Endothelial cell of hepatic sinusoid (primary cell): ENCODE measurements at regions not wholly inside any gene's neighbourhood (a gene's known extent, or its start where the extent isn't known, plus 50 kb on each side); places are given as distances from the start of the nearest gene placed in this dataset.
"Not testable (repeated sequence)": the region's sequence is repeated elsewhere in the genome, so short reads cannot be mapped to it uniquely, and the experiment has no call there.

ENCODE experiments used
- in situ Hi-C: cut with HindIII; loops from 2 replicates; pipeline ENCODE4 v1.10.0; 2017; ENCODE audit warnings: low sequenced_read_pairs

DNA sequence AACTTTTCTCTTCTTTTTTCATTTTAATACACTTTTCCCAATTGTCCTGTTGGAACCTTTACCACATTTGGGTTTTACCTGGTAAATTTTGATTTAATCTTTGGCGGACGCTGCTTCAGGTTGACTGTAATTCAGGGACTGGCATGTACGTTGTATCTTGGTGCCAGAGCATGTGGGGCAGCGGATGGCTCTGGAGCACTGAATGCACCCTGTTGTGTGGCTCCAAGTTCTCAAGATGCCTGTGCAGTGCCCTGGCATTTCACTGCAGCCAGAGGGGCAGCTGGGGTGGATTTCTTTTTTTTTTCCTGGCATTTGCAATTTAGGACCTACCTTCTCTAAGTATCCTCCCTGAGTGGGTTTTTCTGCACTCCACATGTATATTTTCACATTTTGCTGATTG, 242.2 kb downstream of the BLID start:
- in situ Hi-C loops, result no loop called here

DNA sequence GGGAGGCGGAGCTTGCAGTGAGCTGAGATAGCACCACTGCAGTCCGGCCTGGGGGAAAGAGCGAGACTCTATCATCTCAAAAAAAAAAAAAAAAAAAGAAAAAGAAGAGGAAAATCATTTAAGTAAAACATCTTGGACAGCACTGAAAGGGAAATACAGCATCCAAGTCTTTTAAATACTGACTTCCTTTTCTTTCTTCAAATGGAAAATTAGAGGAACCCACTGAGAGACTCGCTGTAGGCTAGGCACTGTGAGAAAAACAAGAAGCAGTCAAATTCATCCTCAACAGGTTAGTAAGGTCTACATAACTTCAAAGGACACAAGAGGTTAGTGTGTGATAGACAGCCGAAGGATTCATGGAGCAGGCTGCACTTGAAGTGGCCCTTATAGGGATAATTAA, 243.7 kb downstream of the BLID start:
- in situ Hi-C loops, result no loop called here

DNA sequence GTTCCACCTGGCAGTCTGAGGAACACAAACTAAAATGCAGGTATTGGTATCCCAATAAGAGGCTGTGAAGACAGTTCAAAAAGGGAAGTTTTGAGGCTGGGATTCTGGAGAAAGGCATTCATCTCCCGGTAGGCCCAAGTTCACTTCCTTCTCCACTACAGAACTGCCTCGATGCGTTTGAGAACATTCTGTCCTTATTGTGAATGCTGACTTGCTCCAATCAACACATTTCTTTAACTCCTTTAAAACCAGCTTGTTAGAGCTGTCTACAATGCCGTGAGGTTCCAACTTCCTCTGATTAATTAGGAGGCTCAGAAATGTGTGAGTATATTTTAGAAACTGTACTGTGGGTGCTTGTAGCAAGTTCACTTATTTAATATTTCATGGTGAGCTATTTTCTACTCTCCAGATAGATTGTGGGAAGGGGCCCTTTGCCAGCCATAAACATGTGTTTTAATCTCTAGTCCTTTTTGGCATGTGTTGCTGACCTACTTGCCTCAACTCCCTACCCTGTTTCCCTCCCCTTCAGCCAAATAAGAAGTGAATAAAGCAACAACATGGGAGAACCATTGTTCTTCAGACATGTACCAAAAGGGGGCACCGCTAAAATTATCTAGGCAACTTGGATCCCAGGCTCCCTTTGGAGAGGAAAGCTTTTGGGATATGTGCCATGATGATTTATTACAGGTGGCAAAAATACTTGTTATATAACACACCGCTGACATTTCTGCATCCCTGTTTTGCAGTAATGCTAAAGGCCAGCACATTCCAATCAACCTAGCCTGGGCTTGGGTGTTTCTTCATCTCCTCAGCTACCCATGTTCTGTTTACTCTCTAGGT, 245.6 kb downstream of the BLID start:
- in situ Hi-C loops, result no loop called here

DNA sequence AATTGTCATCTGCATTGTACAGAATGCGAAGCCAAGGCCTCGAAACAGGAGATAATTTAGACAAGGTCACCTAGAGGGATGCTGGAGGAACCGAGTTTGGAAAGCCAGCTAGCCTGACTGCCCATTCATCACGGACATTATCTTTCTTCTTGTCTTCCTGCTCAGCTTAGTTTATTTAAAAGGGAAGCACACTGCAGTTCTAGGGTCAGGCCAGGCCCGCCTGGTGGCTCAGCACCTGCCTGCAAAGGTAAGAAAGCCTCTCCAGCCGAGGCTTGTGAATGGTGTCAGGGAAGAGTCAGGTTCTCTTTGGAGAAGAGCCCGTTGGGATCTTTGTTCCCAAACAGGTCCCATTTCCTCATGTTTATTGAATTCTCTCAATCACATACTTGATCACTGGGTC, 246.5 kb downstream of the BLID start:
- in situ Hi-C loops, result no loop called here

DNA sequence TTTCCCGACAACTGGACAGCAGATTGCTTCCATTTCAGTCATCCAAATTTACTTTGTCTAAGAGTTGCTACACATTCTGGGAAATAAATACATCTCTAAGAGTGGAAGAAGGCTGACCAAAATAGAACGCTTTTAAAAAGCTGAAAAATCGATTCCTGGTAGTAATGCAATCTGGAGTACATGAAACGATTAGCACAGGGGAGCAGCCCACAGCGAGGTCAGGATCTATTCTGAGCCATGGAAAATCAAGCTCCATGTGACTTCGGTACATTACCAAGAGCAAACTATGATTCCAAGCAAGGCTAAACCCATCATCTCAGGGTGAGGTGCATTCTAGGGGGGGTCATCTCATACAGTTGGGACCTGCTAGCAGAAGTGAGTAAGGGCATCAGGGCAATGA, 249.3 kb downstream of the BLID start:
- in situ Hi-C loops, result no loop called here

DNA sequence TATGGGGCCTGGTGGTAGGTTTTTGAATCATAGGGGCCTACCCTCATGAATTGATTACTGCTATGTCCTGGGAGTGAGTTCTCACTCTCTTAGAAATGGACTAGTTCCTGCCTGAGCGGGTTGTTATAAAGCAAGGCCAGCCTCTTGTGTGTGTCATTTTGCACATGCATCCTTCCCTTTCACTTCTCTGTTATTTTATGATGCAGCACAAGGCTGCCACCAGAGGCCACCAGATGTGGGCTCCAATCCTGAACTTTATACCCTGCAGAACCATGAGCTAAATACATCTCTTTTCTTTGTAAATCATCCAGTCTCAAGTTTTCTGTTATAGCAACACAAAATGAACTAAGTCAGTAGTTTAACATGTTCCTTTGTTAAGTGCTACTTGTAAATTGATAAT, 251.4 kb downstream of the BLID start:
- in situ Hi-C loops, result no loop called here

DNA sequence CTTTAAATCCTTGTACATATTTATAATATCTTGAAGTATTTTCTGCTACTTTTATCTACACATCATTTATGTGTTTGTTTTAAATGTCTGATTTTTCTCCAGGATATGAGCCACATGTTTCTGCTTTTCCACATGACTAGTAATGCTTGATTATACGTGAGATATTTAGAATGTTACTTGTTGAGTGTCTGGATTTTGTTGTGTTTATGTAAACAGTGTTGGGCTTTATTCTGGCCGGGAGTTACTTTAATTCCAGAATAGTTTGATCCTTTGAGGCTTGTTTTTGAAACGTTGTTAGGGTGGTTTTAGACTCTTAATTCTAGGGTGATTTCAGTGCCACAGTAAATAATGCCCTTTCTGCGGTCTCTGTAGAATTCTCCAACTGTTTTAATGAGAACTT, 252.9 kb downstream of the BLID start:
- in situ Hi-C loops, result no loop called here

DNA sequence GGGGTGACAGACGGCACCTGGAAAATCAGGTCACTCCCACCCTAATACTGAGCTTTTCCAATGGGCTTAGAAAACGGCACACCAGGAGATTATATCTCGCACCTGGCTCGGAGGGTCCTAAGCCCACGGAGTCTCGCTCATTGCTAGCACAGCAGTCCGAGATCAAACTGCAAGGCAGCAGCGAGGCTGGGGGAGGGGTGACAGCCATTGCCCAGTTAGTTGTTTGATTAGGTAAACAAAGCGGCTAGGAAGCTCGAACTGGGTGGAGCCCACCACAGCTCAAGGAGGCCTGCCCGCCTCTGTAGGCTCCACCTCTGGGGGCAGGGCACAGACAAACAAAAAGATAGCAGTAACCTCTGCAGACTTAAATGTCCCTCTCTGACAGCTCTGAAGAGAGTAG, 260.9 kb downstream of the BLID start:
- in situ Hi-C loops, result not testable (repeated sequence)

DNA sequence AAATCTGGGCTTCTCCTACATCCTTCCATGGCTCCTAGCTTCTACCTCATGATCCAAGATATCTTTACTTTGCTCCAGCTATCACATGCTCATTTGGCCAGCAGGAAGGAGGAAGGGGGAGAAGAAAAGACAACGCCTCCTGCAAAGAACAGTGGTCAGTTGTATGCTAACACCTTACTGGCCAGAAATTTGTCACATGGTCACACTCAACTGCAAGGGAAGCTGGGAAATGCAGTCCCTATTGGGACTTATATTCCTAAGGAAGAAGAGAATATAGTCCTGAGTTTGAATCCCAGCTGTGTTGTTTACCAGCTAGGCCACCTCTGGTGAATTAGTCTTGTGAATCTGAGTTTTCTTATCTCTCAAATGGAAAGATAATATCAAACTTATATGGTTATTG, 272.0 kb downstream of the BLID start:
- in situ Hi-C loops, result no loop called here

DNA sequence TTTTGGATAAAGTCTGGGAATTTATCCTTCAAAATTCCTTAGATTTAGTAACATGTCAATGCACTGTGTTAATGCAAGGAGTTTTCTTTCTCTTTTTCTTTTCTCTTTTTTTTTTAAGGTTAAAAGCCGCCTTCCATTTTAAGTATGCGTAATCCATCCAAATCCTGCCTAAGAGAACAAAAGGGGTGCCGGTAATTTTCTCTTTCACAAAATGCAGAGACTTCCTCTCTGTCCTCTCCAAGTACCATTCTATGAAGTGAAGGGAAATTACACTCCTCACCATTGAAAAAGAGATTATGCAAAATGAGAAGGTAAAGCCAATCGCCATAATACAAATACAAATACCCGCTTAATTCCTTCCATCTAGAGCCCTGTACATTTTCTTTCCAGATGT, 273.8 kb downstream of the BLID start:
- in situ Hi-C loops, result no loop called here

DNA sequence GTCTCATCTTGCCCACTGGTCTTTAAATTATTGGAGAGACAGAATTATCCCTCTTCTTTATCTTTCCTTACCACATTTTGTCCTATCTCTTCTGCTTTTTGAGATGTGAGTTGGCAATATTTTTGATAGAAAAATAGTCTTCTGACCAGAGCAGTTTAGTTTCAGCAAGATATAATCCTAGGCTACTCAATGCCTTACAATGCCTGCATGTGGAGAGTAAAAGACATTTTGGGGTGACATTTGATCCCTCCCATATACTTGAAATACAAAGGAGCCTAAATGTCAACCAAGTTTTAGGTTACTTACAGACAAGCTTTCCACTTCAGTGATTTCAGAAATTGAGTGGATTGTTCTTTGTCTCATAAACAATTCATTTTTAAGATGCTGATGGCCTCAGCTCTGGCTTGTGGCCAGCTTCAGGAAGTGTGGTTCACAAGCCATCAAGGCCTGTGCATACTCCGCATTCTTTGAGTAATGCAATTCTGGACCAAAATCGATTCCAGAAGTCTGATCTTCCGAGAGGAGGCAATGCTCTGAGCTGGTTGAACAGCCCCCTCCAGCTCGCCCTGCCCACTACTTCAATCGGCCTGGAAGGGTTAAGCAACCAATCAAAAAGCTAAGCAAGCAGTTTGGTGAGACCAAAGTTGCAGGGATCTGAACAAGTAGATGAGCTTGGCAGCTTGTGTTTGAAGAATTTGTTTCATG, 274.4 kb downstream of the BLID start:
- in situ Hi-C loops, result no loop called here

DNA sequence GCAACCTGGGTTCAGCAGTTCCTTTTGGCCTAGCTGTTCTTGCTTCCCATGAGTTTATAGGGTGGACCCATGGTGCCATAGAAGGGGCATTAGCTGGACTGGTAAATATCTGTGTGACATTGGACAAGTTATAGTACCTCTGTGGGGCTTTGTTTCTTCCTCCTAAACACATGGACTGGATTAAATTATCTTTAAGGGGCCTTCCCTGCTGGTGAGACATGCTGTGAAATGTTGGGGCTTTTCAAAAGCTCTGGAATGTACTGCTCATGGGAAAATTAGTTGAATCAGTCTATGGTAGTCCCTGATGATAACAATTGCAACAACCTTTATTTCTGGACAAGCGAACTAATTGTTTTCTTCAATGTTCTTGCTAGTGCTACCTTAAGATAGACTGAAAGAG, 276.2 kb downstream of the BLID start:
- in situ Hi-C loops, result no loop called here

DNA sequence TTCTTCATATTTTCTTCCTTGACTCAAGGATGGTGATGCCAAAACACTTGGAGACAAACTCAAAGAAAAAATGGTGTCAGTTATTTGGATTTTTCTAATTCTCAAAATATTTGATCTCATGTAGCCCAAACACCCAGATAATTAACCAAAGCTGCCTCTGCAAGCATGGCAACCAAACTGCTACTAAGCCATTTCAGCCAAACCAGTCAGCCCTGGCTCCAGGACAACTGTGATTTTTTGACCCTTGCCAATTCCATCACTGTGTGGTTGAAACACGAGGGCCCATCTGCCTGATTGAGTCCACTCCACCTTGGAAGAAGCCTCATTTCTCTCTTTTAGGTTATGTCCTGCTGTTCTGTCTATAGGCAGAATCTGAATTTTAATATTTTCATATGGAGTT, 277.4 kb downstream of the BLID start:
- in situ Hi-C loops, result no loop called here

DNA sequence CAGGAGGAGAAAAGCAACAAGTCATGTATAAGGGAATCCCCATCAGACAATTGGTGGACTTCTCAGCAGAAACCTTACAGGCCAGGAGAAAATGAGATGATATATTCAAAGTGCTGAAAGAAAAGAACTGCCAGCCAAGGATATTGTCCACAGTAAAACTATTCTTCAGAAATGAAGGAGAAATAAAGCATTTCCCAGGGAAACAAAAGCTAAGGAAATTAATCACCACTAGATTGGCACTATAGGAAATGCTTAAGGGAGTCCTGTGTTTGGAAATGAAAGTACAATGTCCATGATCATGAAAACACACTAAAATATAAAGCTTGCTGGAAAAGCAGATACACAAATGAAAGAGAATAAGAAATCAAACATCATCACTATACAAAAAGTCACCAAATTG, 282.0 kb downstream of the BLID start:
- in situ Hi-C loops, result no loop called here

DNA sequence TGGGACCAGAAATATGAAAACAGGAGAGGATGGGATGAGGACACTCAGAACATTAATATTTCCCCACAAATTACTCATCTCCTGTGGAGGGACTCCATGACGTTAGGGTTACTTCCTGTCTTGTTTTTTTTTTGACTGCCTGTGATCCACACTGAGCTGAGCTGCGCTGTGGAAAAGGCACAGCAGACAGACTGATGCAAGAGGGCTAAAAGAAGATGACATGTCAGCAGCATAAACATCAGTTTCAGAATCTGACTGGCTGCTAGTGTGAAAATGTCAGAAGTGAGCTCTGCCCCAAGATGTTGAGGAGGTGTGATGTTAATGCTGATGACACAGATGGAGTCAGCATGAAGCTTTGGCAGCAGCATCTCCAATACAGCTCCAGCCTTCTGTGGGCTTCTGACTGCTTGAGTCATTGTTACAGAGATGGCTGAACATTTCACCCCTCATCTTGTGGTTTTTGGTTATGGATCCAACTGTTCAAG, 286.8 kb downstream of the BLID start:
- in situ Hi-C loops, result no loop called here

DNA sequence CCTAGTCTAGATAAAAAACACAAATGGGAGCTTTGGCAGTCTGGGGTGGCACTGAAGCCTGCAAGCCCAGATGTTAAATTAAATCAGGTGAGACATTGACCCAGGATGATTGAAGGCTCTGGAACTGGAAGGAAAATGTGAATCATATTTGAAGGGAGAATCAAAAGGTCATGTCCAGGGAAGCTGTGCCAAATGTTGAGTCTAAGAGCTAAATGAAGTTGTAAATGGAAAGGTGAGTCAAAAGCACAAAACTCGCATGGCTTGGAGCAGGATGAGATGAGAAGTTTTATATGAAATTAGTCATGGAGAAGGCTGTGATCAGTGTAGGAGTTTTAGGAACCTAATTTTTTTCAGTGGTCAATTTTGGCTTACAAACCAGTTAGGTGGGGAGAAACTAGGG, 301.1 kb downstream of the BLID start:
- in situ Hi-C loops, result no loop called here

DNA sequence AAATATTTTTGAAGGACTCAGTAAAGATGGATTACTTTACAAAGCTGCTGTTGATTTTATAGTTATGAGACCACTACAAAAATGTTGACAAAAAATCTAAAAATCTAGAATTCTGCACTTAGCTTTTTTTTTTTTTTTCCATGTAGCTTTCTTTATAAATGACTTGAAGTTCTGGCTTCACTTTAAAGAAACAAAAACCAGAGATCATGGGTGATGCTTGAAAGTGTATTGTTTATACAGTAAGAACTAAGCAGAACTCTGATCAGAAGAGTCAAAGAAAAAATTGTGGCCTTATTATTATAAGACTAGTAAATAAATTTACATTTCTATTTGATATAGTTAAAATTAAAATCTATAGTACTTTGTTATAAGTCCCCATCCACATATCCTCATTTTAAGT, 301.7 kb downstream of the BLID start:
- in situ Hi-C loops, result no loop called here

DNA sequence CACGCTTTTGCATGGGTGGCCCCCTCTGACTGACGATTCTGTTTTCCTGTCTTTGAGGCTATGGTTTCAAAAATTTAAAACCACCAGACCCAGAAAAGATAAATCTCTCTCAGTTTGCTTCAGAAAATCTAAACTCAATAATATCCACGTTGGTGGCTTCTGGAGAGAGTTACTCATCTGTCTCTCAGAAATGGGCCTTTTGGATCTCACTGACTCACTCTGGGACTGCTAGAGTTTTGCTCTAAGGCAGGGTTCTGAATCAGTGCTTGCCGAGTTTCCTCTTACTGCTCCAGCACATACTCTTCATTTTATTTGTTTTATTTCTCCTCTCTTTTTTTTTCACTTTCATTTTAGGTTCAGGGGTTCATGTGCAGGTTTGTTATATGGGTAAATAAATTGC, 305.7 kb downstream of the BLID start:
- in situ Hi-C loops, result no loop called here

DNA sequence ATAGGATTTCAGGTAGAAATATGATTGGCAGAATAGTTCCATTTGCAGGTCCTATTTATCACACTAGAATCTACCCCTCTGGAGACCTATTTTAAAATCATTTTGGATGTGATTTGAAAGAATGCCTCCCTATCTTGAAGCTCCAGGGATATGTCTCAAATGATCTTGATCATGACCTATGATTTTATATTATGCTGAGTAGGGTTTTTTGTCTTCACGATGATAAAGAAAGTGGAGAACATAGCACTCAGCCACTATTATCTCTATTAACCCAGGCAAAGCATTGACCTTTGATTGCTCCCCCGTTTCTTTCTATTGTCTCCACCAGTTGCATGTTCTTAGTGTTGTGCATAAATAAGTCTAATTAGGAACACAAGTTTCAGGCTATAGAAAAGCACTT, 307.9 kb downstream of the BLID start:
- in situ Hi-C loops, result no loop called here

DNA sequence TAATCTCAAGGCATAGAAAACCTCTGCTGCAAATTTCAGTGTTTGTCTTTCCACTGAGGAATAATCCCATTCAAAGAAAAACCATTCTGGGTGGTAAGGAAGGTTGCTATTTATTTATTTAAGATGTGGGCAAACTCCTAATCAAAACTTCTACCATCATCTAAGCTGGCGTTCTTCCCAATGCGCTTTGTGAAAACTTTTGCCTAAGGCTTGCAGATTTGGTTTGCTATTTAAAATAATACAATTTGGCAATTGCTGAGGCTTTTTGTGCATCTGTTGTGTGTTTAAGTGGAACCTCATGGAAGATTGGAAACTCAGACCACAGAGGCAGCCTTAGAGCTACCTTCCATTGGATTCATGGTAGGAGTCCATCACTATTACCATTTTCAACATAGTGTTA, 309.0 kb downstream of the BLID start:
- in situ Hi-C loops, result no loop called here

DNA sequence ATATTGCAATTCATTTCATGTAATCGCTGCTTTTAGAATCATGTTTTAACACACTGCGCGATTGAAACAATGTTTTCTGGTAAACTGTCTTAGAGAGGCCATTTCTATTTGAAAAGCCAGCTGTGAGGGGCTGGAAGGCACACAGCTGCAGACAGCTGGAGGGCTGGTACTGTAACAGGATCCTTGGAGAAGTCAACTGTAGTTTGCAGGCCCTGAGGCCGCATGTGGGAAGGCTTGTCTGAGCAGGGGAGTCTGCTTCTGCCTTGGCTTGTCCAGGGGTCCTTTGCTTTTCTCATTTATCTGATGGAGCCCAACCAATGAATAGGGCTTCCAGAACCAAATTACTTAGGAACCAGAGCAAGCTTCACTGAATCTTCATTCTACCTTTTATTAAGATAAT, 313.5 kb downstream of the BLID start:
- in situ Hi-C loops, result no loop called here

DNA sequence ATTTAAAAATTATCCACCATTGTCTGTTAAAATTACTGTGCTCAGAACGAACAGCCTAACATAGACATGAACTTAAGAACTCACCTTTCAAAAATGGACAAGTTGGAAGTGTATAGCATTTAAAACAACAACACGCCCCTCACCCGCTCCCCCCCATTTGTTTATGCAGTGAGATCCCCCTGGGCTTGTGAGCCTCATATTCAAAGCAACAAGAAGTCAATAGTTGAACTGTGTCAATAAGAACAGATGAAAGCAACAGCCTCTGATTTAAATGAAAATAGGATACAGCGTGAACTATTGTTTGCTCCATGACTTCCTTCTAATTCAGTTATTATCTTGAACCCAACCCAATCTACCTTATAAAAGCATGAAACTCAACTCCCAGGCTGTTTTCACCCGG, 314.2 kb downstream of the BLID start:
- in situ Hi-C loops, result no loop called here

DNA sequence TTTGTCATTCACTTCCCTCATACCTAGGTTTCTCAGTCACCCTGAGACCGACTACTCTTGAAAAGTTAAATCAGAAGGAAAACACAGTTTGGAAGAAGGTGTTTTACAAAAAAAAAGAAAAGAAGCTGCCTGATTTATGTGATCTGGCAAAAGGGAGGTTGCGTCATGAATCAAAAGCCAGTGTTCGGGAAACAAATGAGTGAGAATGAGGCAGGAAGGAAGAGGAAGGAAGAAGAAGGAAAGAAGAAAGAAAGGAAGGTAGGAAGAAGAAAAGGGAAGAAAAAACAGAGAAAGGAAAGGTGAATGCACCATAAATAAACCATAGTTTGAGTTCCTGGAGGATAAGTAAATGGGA, 314.6 kb downstream of the BLID start:
- in situ Hi-C loops, result no loop called here
